Kidney (tissue), 13 donors: ENCODE measurements at regions not wholly inside any gene's neighbourhood (a gene's known extent, or its start where the extent isn't known, plus 50 kb on each side); places are given as distances from the start of the nearest gene placed in this dataset.
A peak's percentile ranks its signal among the peaks of the same experiment; 100 is the strongest.

Experiments
- DNase-seq, 5 donors: peaks; one replicate each; pipeline ENCODE4 v3.0.0-alpha.2; 2013 to 2020
- FAIRE-seq: peaks from 2 replicates; lab custom pipeline; 2012; peaks lifted over from hg19 to GRCh38; lab: Jason Lieb, UNC
- H3K27ac ChIP-seq, 2 donors: one replicate each; pipeline ENCODE4 v1.7.0; 2013; ENCODE audit warnings: low read depth in 2 of 2, low read length in 2 of 2, inconsistent platforms in 1 of 2
- H3K27me3 ChIP-seq: one replicate; pipeline ENCODE4 v1.7.1; 2013; ENCODE audit warnings: low read length, inconsistent platforms; ENCODE audit not compliant: control insufficient read depth, insufficient read depth
- H3K36me3 ChIP-seq, 3 donors: one replicate each; pipeline versions ENCODE4 v1.7.0 to v1.7.1; 2013; ENCODE audit warnings: low read length in 3 of 3, control low read depth in 1 of 3, inconsistent platforms in 1 of 3; ENCODE audit not compliant: insufficient read depth in 3 of 3, control insufficient read depth in 2 of 3
- H3K4me1 ChIP-seq, 3 donors: one replicate each; pipeline versions ENCODE4 v1.7.0 to v1.7.1; 2013; ENCODE audit warnings: low read length in 3 of 3, inconsistent platforms in 1 of 3, low read depth in 1 of 3; ENCODE audit not compliant: control insufficient read depth in 2 of 3, insufficient read depth in 2 of 3
- H3K4me3 ChIP-seq, 3 donors: one replicate each; pipeline versions ENCODE4 v1.7.0 to v1.8.1; 2013; ENCODE audit warnings: low read length in 3 of 3, control low read depth in 1 of 3, inconsistent platforms in 1 of 3
- H3K9ac ChIP-seq, 3 donors: one replicate each; pipeline versions ENCODE4 v1.7.0 to v1.7.1; 2013; ENCODE audit warnings: low read length in 3 of 3, control low read depth in 1 of 3, inconsistent platforms in 1 of 3
- H3K9me3 ChIP-seq, 3 donors: one replicate each; pipeline versions ENCODE4 v1.7.0 to v1.7.1; 2013; ENCODE audit warnings: low read length in 3 of 3, control low read depth in 1 of 3, inconsistent platforms in 1 of 3; ENCODE audit not compliant: control insufficient read depth in 2 of 3, insufficient read depth in 1 of 3
- CTCF ChIP-seq: IDR thresholded peaks from 3 replicates; pipeline ENCODE4 v1.5.1; 2012; ENCODE audit warnings: mild to moderate bottlenecking, moderate library complexity, borderline replicate concordance; ENCODE audit not compliant: insufficient read depth; ENCODE audit errors: extremely low read depth
- intact Hi-C: fragments of 100-400 bp; cut with DNase I; formaldehyde crosslinking; loops from one replicate; pipeline ENCODE4 v1.11.1; 2022
- donor health status: control.
- donor health status: control.
- donor health status: control.
- donor health status: control.
- donor health status: control.
- donor health status: DM: yes; HTN: yes; CAD: no.
- donor health status: Normal renal cell carcinoma (clear cell type).

- Histone ChIP-seq H3K9me3 (no peaks in the 10 kb centered on the region), H3K27ac (no peak overlapping the region), H3K4me1 (no peaks in the 10 kb centered on the region), H3K9ac (no peak overlapping the region), H3K27me3 (no peaks in the 10 kb centered on the region), H3K36me3 (no peaks in the 10 kb centered on the region), H3K4me3 (no peak overlapping the region)
- intact Hi-C loops, result no loop called here
- DNase-seq, result peak in 1 of 5 donors; percentile 38
- no peak for TF ChIP-seq CTCF
- no peak for FAIRE-seq
Observed at GRCh38 chr1:30639881-30640452, 83.4 kb downstream of the MATN1 start.

- no peak for TF ChIP-seq CTCF
- Histone ChIP-seq H3K4me1 (no peaks in the 10 kb centered on the region), H3K9me3 (no peaks in the 10 kb centered on the region), H3K36me3 (peaks cover 0 to 2% (median 0%) of the 10 kb centered on the region in 3 donors), H3K9ac (no peak overlapping the region), H3K4me3 (no peak overlapping the region), H3K27ac (no peak overlapping the region), H3K27me3 (peaks cover 2% of the 10 kb centered on the region)
- FAIRE-seq (no peak), DNase-seq (no peak)
- intact Hi-C loops, result no loop called here
Observed at GRCh38 chr1:30638811-30639210, 84.6 kb downstream of the MATN1 start.

GRCh38 chr1:30638086-30638485 is 85.3 kb downstream of the MATN1 start:
- intact Hi-C loops, result no loop called here
- FAIRE-seq (no peak), DNase-seq (no peak)
- Histone ChIP-seq H3K27me3 (peaks cover 2% of the 10 kb centered on the region), H3K9ac (no peak overlapping the region), H3K4me3 (no peak overlapping the region), H3K4me1 (no peaks in the 10 kb centered on the region), H3K27ac (no peak overlapping the region), H3K9me3 (no peaks in the 10 kb centered on the region), H3K36me3 (peaks cover 0 to 2% (median 0%) of the 10 kb centered on the region in 3 donors)
- TF ChIP-seq CTCF, result no peak
